ENCODE measurements at regions not wholly inside any gene's neighbourhood (a gene's known extent, or its start where the extent isn't known, plus 50 kb on each side); places are given as distances from the start of the nearest gene placed in this dataset.

- TF ChIP-seq EP300 (IDR thresholded peaks at IDR 0.05) = no peak
- TF ChIP-seq CTCF (IDR thresholded peaks at IDR 0.05) = no peak
- TF ChIP-seq POLR2A (IDR thresholded peaks at IDR 0.05) = no peak
Measured at GRCh38 chrX:117835034-117835433, 281.6 kb downstream of the KLHL13 start.

All from stomach (tissue), 4 donors.